Liver (tissue), 8 donors: ENCODE measurements at regions not wholly inside any gene's neighbourhood (a gene's known extent, or its start where the extent isn't known, plus 50 kb on each side); places are given as distances from the start of the nearest gene placed in this dataset.

Experiments used
- DNase-seq: peaks from one replicate; pipeline ENCODE4 v3.0.0-alpha.2; 2017; ENCODE audit warnings: low spot score
- H3K27ac ChIP-seq, 2 donors: one replicate each; pipeline ENCODE4 v1.7.0; 2013; ENCODE audit warnings: inconsistent platforms in 2 of 2, low read length in 2 of 2, control low read depth in 1 of 2, low read depth in 1 of 2, mild to moderate bottlenecking in 1 of 2
- H3K27me3 ChIP-seq, 4 donors: one replicate each; pipeline versions ENCODE4 v1.6.1 to v1.7.0; 2013; ENCODE audit warnings: low read length in 3 of 4, inconsistent platforms in 1 of 4, mild to moderate bottlenecking in 1 of 4, moderate library complexity in 1 of 4; ENCODE audit not compliant: control insufficient read depth in 4 of 4, insufficient read depth in 4 of 4
- H3K36me3 ChIP-seq, 4 donors: one replicate each; pipeline versions ENCODE4 v1.6.1 to v1.7.0; 2013; ENCODE audit warnings: low read length in 3 of 4, mild to moderate bottlenecking in 3 of 4, low read depth in 1 of 4, moderate library complexity in 1 of 4; ENCODE audit not compliant: control insufficient read depth in 4 of 4, insufficient read depth in 3 of 4
- H3K4me1 ChIP-seq, 4 donors: one replicate each; pipeline versions ENCODE4 v1.6.1 to v1.7.0; 2013; ENCODE audit warnings: low read length in 3 of 4, mild to moderate bottlenecking in 3 of 4, moderate library complexity in 1 of 4; ENCODE audit not compliant: control insufficient read depth in 4 of 4, insufficient read depth in 4 of 4
- H3K4me3 ChIP-seq, 3 donors: one replicate each; pipeline versions ENCODE4 v1.6.1 to v1.7.0; 2013; ENCODE audit warnings: low read length in 3 of 3, control low read depth in 1 of 3, low read depth in 1 of 3, mild to moderate bottlenecking in 1 of 3
- H3K9ac ChIP-seq, 2 donors: one replicate each; pipeline ENCODE4 v1.7.0; 2013; ENCODE audit warnings: low read length in 2 of 2, mild to moderate bottlenecking in 2 of 2, moderate library complexity in 2 of 2, control low read depth in 1 of 2, low read depth in 1 of 2
- H3K9me3 ChIP-seq, 4 donors: one replicate each; pipeline versions ENCODE4 v1.6.1 to v1.7.0; 2013; ENCODE audit warnings: low read length in 3 of 4; ENCODE audit not compliant: control insufficient read depth in 4 of 4
- CTCF ChIP-seq: fragments of 150-350 bp; IDR thresholded peaks from 2 replicates; pipeline ENCODE4 v1.5.1; 2017; ENCODE audit warnings: improper control_type of control experiment, low read depth, low read length; ENCODE audit not compliant: missing input control
- EGR1 ChIP-seq, 2 donors: IDR thresholded peaks; 2 replicates each; pipeline ENCODE4 v1.6.1; 2016 to 2018; ENCODE audit warnings: antibody characterized with exemption in 2 of 2, low read depth in 2 of 2
- FOXA1 ChIP-seq: IDR thresholded peaks from 2 replicates; pipeline ENCODE4 v1.6.1; 2016; ENCODE audit warnings: antibody characterized with exemption
- FOXA2 ChIP-seq: IDR thresholded peaks from 2 replicates; pipeline ENCODE4 v1.6.1; 2016; ENCODE audit warnings: antibody characterized with exemption
- GABPA ChIP-seq, 2 donors: IDR thresholded peaks in 1 of 2; conservative IDR thresholded peaks in 1 of 2; 2 replicates each; pipeline ENCODE4 v1.6.1; 2016; ENCODE audit warnings: antibody characterized with exemption in 2 of 2, mild to moderate bottlenecking in 1 of 2, moderate library complexity in 1 of 2
- HNF4G ChIP-seq: IDR thresholded peaks from 2 replicates; pipeline ENCODE4 v1.6.1; 2016; ENCODE audit warnings: antibody characterized with exemption
- JUND ChIP-seq, 2 donors: IDR thresholded peaks; 2 replicates each; pipeline ENCODE4 v1.6.1; 2016; ENCODE audit warnings: antibody characterized with exemption in 2 of 2
- MAX ChIP-seq: IDR thresholded peaks from 2 replicates; pipeline ENCODE4 v1.6.1; 2016; ENCODE audit warnings: antibody characterized with exemption
- NR2F2 ChIP-seq: IDR thresholded peaks from 2 replicates; pipeline ENCODE4 v1.6.1; 2016; ENCODE audit warnings: antibody characterized with exemption
- RAD21 ChIP-seq, 2 donors: IDR thresholded peaks; 2 replicates each; pipeline ENCODE4 v1.6.1; 2016; ENCODE audit warnings: antibody characterized with exemption in 2 of 2, mild to moderate bottlenecking in 2 of 2
- RXRA ChIP-seq, 2 donors: IDR thresholded peaks; 2 replicates each; pipeline ENCODE4 v1.6.1; 2017 to 2018; ENCODE audit warnings: antibody characterized with exemption in 2 of 2, mild to moderate bottlenecking in 1 of 2
- SP1 ChIP-seq: IDR thresholded peaks from 2 replicates; pipeline ENCODE4 v1.6.1; 2018; ENCODE audit warnings: antibody characterized with exemption, mild to moderate bottlenecking
- TAF1 ChIP-seq: conservative IDR thresholded peaks from 2 replicates; pipeline ENCODE4 v1.6.1; 2016; ENCODE audit warnings: antibody characterized with exemption, mild to moderate bottlenecking
- YY1 ChIP-seq: IDR thresholded peaks from 2 replicates; pipeline ENCODE4 v1.6.1; 2016; ENCODE audit warnings: antibody characterized with exemption, mild to moderate bottlenecking
- ZBTB33 ChIP-seq: IDR thresholded peaks from 2 replicates; pipeline ENCODE4 v1.6.1; 2016; ENCODE audit warnings: antibody characterized with exemption
- WGBS: extraction: QIAGEN DNeasy Blood & Tissue Kit; methylation state at CpG from one replicate; pipeline ENCODE4 v1.1.7; 2013; 5-methylcytosine and 5-hydroxymethylcytosine counted together
- TF ChIP-seq, protein P1 (sequence below): IDR thresholded peaks from 2 replicates; pipeline ENCODE4 v1.6.1; 2016; ENCODE audit warnings: antibody characterized with exemption, mild to moderate bottlenecking
- TF ChIP-seq, protein P2 (sequence below): IDR thresholded peaks from 2 replicates; pipeline ENCODE4 v1.6.1; 2016; ENCODE audit warnings: antibody characterized with exemption
- donor health status: healthy.
- donor health status: healthy.
- donor health status: healthy.
- donor health status: healthy.
- donor health status: healthy.

DNA sequence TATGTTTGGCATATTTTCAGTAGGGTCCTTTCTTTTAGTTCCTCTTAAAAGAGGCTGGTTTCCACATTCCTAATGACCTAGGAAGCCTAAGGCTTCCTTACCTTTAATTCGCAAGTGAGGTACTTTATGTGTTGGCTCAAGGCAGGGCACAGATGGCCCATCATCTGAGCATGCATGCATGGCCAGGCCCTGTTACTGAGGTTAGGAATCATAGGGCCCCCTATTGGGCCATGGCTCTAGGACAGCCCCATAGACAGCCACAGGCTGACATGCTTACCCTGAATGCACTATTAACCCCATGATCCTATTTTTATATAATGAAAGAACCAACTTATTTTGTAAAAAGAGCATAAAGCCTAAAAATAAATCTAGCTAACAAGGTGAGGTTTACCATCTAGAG lies 271.4 kb downstream of the ELAVL2 start:
- no peaks in the 10 kb centered on the region for H3K4me1 ChIP-seq
- no peak overlapping the region for H3K27ac ChIP-seq
- TF ChIP-seq JUND (IDR thresholded peaks at IDR 0.05) = no peak
- TF ChIP-seq EGR1 (IDR thresholded peaks at IDR 0.05; ENCODE audit: low read depth in 2 of 2) = no peak
- no peak for TF ChIP-seq HNF4G
- no peak for TF ChIP-seq ZBTB33
- TF ChIP-seq, protein P1, sequence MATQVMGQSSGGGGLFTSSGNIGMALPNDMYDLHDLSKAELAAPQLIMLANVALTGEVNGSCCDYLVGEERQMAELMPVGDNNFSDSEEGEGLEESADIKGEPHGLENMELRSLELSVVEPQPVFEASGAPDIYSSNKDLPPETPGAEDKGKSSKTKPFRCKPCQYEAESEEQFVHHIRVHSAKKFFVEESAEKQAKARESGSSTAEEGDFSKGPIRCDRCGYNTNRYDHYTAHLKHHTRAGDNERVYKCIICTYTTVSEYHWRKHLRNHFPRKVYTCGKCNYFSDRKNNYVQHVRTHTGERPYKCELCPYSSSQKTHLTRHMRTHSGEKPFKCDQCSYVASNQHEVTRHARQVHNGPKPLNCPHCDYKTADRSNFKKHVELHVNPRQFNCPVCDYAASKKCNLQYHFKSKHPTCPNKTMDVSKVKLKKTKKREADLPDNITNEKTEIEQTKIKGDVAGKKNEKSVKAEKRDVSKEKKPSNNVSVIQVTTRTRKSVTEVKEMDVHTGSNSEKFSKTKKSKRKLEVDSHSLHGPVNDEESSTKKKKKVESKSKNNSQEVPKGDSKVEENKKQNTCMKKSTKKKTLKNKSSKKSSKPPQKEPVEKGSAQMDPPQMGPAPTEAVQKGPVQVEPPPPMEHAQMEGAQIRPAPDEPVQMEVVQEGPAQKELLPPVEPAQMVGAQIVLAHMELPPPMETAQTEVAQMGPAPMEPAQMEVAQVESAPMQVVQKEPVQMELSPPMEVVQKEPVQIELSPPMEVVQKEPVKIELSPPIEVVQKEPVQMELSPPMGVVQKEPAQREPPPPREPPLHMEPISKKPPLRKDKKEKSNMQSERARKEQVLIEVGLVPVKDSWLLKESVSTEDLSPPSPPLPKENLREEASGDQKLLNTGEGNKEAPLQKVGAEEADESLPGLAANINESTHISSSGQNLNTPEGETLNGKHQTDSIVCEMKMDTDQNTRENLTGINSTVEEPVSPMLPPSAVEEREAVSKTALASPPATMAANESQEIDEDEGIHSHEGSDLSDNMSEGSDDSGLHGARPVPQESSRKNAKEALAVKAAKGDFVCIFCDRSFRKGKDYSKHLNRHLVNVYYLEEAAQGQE = no peak
- no peak for TF ChIP-seq CTCF
- no peak for TF ChIP-seq TAF1
- no peak for TF ChIP-seq FOXA1
- TF ChIP-seq RAD21 (IDR thresholded peaks at IDR 0.05) = no peak
- TF ChIP-seq RXRA (IDR thresholded peaks at IDR 0.05) = no peak
- no peak for TF ChIP-seq MAX
- TF ChIP-seq FOXA2 = no peak
- TF ChIP-seq GABPA (IDR thresholded peaks at IDR 0.05 in 1 of 2, conservative IDR thresholded peaks at IDR 0.05 in 1 of 2) = no peak
- TF ChIP-seq YY1 = no peak
- TF ChIP-seq, protein P2, sequence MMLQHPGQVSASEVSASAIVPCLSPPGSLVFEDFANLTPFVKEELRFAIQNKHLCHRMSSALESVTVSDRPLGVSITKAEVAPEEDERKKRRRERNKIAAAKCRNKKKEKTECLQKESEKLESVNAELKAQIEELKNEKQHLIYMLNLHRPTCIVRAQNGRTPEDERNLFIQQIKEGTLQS = no peak
- WGBS = 96% methylated on average over 1 of the region's 1 CpG
- H3K36me3 ChIP-seq = no peaks in the 10 kb centered on the region
- no peak overlapping the region for H3K4me3 ChIP-seq
- no peak overlapping the region for H3K9ac ChIP-seq
- DNase-seq = no peak
- peaks cover 0 to 3% (median 0%) of the 10 kb centered on the region in 4 donors for H3K9me3 ChIP-seq
- H3K27me3 ChIP-seq = no peaks in the 10 kb centered on the region

- Histone ChIP-seq H3K27ac (no peak overlapping the region), H3K9ac (no peak overlapping the region), H3K9me3 (peaks cover 0 to 3% (median 0%) of the 10 kb centered on the region in 4 donors), H3K36me3 (no peaks in the 10 kb centered on the region), H3K4me1 (no peaks in the 10 kb centered on the region), H3K27me3 (no peaks in the 10 kb centered on the region), H3K4me3 (no peak overlapping the region)
- DNase-seq = no peak
- 32% methylated on average over 7 of the region's 7 CpGs for WGBS
- TF ChIP-seq MAX = no peak
- no peak for TF ChIP-seq SP1
- TF ChIP-seq TAF1 = no peak
- no peak for TF ChIP-seq EGR1 (IDR thresholded peaks at IDR 0.05; ENCODE audit: low read depth in 2 of 2)
- TF ChIP-seq, protein P2 = no peak
- no peak for TF ChIP-seq JUND (IDR thresholded peaks at IDR 0.05)
- TF ChIP-seq NR2F2 = no peak
- TF ChIP-seq YY1 = no peak
- no peak for TF ChIP-seq FOXA1
- TF ChIP-seq ZBTB33 = no peak
- TF ChIP-seq RAD21 (IDR thresholded peaks at IDR 0.05) = no peak
- TF ChIP-seq CTCF = no peak
- TF ChIP-seq GABPA (IDR thresholded peaks at IDR 0.05 in 1 of 2, conservative IDR thresholded peaks at IDR 0.05 in 1 of 2) = no peak
- no peak for TF ChIP-seq FOXA2
- TF ChIP-seq HNF4G = no peak
- no peak for TF ChIP-seq RXRA (IDR thresholded peaks at IDR 0.05)
Measured at GRCh38 chr9:23555851-23556250, 270.2 kb downstream of the ELAVL2 start.
